Colon (tissue), 2 donors: ENCODE measurements at regions not wholly inside any gene's neighbourhood (a gene's known extent, or its start where the extent isn't known, plus 50 kb on each side); places are given as distances from the start of the nearest gene placed in this dataset.
"Not testable (repeated sequence)": the region's sequence is repeated elsewhere in the genome, so short reads cannot be mapped to it uniquely, and the experiment has no call there.

Experiments used
- FAIRE-seq: peaks from 2 replicates; lab custom pipeline; 2012; peaks lifted over from hg19 to GRCh38; lab: Jason Lieb, UNC
- donor health status: control.
- donor health status: control.

DNA sequence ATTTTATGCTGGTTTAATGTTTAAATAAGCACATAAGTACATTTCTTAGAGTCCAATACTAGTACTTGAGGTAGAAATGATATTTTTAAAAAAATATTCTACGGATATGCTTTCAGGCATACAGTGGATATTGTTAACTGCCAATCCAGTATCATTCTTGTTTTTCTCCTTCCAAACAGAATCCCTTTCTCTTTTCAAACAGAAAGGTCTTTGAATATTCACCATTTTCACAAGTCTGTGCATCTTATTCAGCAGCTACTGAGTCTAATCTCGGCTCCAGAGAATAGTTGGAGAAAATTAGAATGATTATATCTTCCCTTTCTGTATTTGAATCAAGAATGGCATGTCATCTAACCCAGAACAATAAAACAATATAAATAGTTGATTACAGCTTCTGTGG lies 174.5 kb downstream of the GOLGA6L6 start:
- FAIRE-seq = peak; percentile 47

DNA sequence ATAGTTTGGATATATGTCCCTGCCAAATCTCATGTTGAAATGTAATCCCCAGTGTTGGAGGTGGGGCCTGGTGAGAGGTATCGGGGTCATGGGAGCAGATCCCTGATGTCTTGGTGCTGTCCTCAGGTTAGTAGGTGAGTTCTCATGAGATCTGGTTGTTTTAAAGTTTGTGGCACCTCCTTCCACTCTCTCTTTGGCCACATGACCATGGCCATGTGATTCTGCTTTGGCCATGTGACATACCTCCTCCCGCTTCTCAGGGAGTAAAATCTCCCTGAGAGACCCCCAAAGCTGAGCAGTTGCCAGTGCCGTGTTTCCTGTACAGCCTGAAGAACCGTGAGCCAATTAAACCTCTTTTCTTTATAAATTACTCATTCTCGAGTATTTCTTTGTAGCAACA lies 178.0 kb downstream of the GOLGA6L6 start:
- not testable (repeated sequence) for FAIRE-seq

DNA sequence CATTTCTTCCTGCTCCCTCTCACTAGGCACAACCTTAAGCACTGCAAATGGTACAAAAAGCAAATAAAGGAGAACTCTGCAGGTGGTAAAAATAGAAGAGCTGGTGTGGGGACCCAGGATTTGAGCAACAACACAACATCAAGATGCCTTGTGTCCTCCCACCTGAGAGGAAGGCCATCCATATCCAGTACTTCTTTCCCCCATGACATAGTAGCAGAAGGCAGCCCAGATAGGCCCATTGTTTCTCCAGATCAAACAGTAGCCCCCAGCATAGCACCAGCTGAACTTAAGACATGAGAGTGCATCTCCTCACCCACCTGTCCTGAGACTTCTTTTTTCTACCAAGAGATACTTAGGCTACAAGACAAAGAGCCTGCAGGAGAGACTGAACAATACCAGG lies 180.5 kb downstream of the GOLGA6L6 start:
- FAIRE-seq = no peak

DNA sequence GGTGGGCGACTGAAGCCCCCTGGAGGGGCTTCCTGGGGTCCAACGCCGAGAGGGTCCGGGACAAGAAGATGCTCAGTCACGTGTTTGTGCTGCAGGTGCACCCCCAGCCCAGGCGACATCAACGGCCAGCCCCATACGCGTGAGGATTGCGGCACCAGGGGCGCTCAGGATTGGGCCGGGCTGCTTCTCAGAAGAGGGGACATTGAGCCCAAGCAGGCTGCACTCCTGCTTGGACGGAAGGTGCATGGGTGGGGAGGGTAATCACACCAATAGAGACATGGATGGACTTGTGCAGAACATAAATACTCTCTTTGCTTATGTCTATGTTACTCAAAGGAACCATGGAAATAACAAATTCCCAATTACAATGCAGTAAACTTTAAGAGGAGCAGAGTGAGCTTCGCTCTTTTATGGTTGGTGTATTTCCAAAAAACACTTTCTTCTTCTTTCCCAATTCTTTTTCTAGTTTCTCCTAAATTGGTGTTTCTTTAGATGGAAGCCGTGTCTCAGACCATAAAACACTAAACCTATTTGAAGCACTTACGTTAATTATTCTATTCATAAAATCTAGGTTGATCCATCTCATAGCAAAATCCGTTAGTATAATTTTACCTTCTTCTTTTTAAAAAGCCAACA lies 182.7 kb downstream of the GOLGA6L6 start:
- no peak for FAIRE-seq

DNA sequence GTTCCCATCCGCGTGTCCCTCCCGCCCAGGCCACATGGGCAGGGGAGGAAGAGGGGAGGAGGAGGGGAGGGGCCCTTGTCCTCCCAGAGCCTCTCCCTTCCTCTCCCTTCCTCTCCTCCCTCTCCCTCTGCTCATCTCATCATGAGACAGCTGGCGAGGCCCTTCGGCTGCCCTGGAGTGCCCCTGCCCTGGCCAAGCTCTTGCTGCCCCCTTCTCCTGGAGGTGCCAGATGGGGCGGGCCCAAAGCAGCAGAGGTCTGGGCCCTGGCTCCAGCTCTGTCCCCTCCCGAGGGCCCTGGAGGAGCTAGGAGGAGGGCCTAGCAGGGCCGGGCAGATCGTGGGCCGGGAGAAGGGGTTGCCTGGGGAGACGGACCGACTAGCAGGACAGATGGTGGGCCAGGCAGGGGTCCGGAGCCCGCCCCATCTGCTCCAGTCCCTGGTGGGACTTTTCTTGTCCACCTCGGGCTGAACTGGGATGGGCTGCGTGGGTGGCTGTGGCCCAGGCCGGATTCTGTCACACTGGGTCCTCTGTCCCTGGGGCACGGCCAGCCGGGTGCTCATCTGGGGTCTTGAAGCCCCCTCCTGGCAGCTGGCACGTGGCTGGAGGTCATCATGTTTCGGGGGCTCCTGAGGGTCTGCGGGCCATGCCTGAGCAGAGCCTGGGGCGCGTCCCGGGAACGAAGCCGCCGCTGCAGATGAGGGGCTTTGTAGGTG lies 183.4 kb downstream of the GOLGA6L6 start:
- no peak for FAIRE-seq

DNA sequence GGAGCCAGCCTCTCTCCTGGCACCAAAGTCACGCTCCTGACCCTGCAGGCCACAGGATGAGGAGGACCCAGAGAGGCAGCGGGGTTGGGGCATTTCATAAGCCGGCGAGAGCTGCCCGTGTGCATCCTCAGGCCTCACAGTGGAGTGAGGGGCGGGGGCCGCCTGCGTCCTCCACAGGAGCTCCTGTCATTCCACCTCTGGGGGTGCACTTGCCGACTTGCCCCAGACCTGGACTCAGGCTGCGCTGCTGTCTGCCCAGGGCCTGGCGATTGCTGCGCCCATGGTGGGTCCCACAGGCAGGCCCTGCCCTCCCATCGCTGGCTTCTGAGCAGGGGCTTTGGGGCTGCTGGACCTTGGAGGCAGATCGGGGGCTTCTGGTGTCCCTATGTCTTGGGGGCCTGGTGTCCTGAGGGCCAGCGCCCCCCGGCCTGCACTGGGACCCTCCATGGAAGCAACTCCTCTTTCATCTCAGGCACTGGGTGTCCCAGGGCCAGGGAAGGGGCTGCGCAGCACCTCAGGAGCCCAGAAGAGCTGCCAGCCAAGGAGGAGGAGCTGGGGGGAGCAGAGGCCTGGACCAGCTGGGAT lies 184.0 kb downstream of the GOLGA6L6 start:
- FAIRE-seq = no peak

DNA sequence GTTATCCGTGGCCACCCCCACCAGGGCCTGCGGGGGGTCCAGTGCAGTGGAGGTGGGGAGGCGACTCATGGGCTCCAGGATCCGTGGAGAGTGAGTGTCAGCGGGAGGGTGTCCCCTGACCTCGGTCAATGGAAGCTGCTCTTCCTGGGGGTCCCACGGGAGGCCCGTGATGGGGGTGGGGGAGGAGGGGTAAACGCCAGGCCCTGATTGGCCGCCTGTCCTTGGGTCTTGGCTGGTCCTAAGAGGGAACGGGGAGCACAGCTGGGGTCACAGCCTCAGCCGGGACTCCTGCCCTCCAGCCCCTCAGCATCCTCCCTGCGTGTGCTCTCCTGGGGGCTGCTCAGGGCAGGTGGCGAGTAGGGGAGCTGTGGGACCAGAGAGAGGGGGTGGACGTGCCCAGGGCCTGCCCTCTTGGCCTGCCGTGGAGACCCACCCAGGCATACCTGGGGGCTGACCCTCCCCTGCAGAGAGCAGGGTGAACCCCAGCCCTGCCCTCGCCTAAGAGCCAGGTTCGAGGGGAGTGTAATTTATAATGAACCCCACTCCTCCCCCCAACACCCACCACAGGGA lies 184.6 kb downstream of the GOLGA6L6 start:
- FAIRE-seq = no peak

DNA sequence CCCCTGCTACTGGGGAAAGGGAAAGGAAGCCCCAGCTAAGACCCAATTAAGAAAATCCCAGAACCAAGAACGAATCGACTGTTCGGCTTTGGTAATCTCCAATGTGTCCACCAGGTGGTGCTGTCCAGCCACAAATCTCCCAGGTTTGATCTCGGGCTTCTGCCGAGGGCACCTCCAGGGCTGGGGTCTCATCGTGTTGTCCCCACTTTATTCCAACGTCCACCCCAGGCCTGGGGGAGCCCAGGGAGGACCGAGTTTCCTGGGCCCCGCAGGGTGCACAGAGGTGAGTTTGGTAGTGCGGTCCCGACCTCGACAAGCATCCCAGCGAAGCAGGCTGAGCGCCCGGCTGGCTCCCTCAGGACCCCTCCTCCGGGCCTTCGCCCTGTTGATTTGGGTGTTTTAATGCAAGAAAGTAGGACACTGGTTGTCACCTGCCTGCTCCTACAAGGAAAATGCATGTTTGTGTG lies 185.1 kb downstream of the GOLGA6L6 start:
- FAIRE-seq = no peak

DNA sequence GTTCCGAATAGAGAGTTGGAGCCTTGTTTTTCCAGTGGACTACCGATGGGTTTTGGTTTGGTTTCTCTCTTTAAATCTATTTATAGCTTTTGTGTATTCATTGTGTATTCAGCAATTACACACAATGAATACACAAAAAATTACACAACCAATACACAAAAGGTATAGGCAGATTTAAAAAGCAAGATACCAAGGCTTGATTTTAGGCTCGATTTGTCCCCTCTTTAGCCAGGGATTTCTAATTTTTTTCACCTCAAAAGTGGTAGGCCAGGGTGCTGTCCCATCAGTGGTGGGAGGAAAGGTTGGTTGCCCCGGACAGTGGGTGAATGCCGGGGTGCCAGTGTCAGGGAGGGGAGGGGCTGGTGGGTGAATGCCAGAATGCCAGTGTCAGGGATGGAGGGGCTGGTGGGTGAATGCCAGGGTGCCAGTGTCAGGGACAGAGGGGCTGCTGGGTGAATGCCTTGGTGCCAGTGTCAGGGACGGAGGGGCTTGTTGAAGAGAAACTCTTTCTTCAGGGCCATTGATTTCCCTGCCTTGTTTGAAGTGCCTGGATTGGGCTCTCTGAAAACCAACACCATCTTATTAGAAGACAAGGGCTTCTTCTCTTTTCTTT lies 186.2 kb downstream of the GOLGA6L6 start:
- no peak for FAIRE-seq

DNA sequence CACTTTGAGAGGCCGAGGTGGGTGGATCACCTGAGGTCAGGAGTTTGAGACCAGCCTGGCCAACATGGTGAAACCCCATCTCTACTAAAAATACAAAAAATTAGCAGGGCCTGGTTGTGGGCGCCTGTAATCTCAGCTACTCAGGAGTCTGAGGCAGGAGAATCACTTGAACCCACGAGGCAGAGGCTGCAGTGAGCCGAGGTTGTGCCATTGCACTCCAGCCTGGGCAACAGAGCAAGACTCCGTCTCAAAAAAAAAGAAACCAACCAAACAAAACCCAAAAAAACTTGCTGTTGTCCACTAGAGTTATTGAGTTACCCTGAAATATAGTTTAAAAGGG lies 186.7 kb downstream of the GOLGA6L6 start:
- not testable (repeated sequence) for FAIRE-seq

DNA sequence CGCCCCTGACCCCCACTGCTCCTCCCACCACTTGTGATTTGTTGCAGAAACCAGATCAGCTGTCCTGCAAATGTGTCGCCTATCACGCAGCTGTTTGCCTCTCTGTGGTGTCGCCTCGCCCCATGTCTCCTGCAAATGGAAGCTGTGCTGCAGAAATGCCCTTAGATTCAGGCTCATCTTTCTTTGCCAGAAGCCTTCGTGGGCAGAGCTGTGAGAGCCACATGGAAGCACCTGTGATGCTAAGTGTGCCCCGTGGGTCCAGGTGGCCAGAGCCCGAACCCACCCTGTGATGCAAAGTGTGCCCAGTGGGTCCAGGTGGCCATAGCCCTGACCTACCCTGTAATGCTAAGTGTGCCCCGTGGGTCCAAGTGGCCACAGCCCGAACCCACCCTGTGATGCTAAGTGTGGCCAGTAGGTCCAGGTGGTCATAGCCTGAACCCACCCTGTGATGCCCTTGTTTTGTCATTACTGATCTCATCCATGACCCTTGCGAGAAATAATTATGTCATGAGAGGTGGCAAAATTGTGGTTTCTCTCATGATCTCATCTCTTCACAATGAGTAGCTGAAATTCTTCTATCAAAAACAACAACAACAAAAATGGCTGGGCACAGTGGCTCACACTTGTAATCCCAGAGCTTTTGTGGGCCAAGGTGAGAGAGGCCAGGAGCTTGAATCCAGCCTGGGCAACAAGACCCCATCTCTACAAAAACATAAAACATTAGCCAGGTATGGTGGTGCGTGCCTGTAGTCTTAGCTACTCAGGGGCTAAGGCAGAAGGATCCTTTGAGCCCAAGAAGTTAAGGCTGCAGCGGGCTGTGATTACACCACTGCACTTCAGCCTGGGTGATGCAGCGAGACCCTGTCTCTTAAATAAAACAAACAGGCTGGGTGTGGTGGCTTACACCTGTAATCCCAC lies 187.4 kb downstream of the GOLGA6L6 start:
- FAIRE-seq = no peak

DNA sequence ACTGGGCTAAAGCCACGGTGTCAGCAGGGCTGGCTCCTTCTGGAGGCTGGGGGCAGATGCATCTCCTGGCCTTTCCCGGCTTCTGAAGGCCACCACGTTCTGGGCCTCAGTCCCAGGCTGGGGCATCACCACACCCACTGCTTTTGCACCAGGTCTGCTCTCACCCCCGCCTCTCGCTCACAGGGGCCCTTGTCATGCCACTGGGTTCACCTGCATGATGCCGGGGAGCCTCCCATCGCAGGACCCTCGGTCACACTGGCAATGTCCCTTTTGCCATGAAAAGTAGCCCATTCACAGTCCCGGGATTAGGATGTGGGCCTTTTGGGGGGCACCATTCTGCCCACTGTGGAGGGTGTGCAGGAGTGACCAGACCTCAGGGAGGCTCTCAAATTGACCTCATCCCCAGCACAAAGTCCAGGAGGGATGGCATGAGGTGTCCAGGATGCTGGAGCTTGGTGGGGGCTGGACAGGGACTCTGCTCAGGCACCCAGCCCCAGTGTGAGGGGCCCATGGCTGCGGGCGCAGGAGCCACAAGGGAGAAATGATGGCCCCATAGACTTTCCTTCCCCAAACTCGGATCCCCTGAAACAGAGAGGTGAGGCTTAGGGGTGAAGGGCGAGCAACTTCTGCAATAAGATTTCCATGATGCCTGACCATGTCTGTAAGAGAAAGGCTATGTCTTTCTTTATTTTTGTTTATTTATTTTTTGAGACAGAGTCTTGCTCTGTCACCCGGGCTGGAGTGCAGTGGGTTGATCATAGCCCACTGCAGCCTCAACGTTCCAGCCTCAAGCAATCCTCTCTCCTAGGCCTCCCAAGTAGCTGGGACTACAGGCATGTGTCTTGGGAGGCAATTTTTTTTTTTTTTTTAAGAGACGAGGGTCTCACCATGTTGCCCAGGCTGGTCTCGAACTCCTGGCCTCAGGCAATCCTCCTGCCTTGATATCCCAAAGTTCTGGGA lies 189.1 kb downstream of the GOLGA6L6 start:
- FAIRE-seq = no peak

DNA sequence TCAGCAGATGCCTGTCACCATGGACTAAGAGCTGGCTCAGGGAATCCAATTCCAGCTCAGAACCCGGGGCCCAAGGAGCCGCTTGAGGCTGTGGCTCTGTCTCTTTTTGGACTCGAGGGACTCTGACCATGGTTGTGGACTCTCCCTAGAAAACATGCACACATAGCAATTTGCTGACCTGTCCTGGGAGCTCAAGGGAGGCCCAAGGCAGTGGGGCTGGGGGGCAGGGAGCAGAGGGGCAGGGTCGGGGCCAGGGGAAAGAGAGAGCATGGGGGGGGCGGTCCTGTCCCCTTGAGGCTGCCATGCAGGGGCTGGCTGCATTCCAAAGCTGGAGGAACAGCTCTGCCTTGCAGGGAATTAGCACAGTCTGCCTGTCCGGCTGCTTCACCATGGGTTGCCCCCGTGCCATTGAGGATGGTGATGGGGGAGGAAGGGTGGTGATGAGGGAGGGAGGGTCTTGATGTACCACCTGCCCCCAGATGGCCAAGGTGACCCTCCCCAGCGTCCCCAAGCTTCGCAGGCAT lies 190.1 kb downstream of the GOLGA6L6 start:
- FAIRE-seq = no peak

DNA sequence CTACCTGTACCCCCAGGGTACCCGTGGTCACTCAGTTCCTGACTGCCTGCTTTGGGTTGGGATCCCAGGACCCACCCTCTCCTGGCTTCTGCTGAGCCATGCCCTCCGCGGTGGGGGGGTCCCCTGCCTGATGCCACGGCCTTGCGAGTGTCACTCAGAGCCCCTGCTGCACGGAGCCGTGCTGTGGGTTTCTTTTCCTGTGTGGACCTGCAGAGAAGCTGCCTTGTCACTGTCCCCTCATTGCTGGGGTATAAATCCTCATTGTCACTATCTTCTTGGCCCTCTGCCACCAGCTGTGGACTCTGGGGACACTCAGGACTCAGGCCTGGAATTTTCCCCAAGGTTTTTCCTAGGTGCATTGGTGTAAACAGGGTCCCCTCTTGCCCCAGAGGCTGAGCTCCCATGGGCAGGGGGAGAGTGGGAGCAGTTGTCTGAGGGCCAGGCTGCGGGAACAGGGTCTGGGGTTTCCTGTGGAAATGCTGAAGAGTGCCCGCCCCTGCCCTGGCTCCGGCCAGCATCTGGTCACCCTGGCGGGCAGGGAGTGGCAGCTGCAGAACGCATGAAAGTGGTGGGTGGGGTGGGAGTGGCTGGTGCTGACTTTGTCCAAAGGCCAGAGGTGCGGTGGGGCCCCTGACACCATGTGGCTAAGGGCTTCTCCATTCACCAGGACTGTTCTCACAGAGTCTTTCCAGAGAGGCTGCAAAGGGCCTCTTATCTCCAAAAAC lies 191.7 kb downstream of the GOLGA6L6 start:
- no peak for FAIRE-seq

DNA sequence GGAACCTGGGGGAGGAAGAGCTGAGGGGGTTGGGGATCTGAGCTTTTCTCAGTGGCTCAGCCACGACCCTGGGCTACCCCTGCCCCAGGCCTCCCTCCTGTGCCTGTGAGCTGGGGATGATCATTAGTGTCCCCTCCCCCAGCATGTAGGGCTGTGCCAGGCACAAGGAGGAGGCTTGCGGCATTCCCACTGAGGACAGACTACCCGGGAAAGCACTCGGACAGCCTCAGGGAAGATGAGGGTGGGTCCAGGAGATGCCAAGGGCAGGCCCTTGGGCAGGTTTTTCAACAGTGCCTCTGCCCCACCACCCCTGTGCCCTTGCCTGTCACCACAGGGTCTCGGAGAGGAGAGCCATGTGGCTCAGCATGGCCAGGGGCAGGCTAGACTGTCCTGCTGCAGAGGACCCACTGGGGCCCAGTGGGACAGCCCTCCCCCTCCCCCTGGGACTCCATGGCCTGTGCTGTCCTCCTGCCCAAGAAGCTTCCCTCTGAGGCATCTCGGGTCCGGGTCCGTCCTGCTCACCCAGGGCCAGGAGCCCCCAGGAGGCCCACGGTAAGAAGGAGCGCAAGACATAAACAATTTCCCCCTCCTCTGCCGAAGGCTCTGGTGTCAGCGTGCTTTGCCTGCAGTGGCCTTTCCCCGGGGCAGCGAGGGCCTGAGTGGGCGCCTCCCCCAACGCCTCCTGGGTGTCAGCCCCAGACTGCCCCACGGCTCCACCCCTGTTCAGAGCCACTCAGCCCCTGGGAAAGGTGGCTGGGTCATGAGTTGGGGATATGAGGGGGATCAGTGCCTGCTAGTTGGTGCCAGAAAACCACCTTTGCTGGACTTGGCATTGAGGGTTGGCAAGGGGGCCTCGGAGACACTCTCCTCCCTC lies 192.5 kb downstream of the GOLGA6L6 start:
- FAIRE-seq = no peak

DNA sequence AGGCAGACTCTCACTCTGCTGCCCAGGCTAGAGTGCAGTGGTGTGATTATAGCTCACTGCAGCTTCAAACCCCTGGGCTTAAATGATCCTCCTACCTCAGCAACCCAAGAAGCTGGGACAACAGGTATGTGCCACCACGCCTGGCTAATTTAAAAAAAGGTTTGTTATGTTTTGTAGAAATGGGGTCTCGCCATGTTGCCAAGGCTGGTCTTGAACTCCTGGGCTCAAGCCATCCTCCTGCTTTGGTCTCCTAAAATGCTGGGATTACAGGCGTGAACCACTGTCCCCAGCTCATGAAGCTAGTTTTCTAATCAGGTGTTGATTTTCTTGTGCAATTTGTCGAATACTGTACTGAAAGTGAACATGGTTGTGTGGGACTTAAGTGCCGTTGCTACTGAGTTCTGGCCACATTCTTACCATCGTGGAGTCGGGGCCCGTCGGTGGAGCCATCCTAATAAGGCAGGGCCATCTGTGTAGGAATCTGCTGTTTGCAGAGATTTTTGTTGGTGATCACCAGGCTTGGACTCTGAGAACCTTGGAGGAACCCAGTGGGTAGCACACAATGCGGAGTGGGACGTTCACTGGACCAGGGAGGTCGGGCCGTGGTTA lies 193.2 kb downstream of the GOLGA6L6 start:
- FAIRE-seq = no peak

DNA sequence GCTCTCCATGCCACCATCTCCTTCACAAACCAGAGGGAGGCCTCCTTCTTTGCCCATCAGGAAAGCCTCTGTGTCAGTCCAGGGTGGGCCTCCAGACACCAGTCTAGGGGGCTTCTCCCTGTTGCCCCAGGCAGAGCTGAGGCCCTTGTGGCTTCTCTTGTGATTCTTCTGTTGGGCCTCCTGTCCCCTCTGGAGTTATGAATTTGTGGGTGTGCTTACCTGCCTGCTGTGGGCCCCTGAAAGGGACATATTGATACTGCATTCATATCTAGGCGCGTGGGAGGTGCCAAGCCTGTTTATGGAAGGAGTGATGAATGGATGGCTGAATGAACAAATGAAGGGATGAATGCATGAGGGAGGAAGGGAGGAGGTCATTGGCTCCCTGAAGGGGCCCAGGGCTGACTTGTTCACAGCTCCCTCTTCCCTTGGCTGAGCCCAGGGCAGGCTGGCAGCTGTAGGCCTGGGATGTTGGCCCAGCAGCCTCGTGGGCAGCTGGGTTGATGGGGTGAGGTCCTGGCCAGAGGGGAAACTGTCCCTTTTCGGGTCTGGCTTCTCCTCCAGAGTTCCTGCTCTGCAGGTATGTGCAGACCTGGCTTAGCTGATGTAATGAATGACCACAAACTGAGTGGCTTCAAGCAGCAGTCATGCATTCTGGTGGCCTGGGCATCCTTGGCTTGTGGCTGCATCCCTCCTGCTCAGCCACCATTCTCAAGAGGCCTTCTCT lies 195.4 kb downstream of the GOLGA6L6 start:
- FAIRE-seq = no peak
